GM19240 (cell line): ENCODE measurements at regions not wholly inside any gene's neighbourhood (a gene's known extent, or its start where the extent isn't known, plus 50 kb on each side); places are given as distances from the start of the nearest gene placed in this dataset.
"Not testable (repeated sequence)": the region's sequence is repeated elsewhere in the genome, so short reads cannot be mapped to it uniquely, and the experiment has no call there.

Source experiments
- DNase-seq: peaks from one replicate; pipeline ENCODE4 v3.0.0; 2011; ENCODE audit warnings: low spot score; ENCODE audit not compliant: insufficient read length

DNA sequence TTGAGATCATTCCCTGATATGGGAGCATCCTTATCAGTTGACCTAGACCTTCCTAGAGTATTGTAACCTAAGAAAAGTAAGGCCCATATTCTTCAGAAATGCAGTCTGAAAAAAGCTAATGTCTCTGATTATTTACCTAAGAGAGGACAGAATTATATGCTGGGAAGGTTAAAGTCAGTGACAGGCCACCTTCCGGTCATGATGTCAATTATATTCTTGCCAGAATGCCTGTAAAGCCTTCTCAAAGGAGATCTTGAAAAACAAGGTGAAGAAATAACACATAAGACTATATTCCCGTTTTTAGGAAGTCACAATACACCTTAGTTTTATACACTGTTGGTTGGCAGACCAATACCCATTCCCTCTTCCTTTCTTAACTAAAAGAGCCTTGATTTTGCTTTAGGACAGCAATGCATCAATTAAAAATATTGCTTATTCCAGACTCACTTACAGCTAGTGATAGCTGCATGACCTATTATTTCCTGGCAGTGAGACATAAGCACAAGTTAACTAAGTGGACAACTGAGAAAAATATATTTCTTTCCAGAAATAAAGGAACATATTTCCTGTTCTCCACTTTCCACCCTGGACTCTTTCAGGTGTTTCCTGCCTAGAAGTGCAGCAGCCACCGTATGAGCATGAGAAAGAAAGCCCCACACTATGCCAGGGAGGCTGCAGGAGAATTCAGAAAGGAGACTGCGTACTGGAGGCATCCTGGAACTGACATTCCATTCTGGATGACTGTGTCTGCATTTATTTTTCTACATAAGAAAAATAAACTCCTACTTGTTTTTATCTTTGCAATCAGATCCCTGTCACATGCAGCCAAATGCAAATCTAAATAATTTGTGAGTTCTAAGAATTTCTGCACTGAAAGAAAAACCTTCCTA lies 332.9 kb upstream of the PTBP2 start:
- no peak for DNase-seq

DNA sequence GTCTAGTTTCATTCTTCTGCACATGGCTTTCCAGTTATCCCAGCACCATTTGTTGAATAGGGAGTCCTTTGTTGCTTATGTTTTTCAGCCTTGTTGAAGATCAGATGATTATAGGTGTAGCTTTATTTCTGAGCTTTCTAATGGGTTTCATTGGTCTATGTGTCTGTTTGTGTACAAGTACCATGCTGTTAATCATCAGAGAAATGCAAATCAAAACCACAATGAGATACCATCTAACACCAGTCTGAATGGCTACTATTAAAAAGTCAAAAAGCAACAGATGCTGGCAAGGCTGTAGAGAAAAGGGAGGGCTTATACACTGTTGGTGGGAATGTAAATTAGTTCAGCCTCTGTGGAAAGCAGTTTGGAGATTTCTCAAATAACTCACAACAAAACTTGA lies 321.5 kb upstream of the PTBP2 start:
- DNase-seq: no peak

DNA sequence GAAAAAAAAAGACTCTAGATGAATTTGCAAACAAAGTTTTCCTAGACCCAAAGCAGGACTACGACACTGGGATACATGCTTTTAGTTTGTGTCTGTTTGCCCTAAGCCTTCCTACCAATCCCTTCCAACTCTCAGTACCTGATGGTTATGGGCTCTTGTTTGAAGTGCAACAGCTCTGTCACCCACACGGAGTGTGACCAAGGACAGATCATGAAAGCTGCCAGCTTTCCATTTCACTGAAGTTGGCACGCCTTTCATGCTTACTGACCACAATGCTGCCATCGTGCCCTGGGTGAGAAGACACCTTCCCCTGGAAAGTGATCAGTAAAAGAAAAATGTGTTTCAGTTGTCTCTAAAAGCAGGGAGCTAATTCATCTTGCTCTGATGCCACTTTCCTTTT lies 312.5 kb upstream of the PTBP2 start:
- DNase-seq: no peak

DNA sequence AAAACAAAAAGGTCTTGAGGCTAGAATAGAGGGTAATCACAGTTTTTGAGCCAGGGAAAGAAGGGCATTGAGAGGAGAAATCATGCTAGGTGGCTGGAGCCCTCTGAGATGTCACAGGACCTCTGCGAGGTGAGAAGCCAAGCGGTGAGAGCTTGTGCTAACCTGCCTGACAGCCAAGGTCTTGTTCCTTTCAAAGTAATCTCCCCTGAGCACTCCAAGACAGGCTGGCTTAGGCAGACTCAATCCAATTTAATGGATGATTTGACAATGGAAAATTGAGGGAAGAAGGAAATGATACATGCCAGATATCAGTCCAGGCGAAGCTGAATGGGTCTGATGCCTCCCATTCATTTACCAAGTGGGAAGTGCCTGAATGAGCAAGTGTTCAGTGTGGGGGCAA lies 311.9 kb upstream of the PTBP2 start:
- DNase-seq: no peak

DNA sequence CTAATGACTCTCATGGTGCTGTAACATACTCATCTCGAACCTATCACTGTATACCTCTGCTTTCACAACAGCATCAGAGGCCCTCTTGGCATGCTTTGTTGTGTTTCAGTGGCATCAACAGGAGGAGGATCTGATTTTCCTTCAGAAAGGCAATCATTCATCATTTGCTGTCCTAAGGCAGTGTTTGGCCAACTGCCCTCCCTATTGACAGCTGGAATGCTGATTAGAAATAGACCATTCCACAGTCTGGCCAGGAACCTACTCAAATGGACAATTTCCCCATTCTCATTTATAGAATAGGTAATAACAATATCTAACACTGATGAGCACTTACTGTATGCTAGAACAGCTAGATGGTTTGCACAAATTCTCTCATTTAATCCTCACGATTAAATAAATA lies 310.6 kb upstream of the PTBP2 start:
- DNase-seq: no peak

DNA sequence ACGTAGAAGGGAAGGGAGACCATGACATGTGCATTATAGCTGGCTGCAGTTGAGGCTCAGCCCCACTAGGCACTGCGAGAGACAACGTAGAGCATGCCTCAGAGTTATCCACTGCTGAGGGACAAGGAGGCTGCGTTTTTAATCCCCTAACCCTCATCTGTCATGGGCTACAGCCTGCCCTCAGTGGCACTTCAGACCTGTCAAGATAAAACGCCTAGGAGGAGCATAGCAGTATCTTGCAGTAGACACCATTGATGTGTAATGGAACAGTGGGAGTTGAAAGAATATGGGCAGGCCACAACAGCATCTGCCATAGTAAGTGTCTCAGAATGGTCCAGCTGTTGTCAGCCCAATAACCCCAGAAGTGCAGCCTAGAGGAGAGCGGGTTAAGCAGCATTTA lies 307.0 kb upstream of the PTBP2 start:
- no peak for DNase-seq

DNA sequence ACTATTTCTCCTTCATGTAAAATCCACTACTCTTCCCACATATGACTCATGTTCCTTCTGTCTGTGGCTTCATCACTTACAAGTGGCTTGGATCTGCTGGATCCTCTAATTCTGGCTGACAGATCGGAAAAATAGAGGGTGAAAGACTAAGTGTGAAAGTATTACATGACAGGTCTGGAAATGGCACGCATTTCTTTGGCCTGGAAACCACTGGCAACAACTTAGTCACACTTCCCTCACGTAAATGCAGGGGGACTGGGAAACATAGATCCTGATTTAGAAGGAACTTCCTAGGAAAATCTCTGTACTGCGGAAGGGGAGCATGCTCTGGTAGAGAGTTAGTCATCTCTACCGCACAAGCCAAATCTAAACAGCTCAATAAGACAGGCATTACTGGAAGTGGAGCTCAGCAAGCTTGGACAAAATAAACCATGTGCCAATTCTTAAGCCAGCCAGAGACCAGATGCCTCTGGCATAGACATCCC lies 305.4 kb upstream of the PTBP2 start:
- DNase-seq: no peak

DNA sequence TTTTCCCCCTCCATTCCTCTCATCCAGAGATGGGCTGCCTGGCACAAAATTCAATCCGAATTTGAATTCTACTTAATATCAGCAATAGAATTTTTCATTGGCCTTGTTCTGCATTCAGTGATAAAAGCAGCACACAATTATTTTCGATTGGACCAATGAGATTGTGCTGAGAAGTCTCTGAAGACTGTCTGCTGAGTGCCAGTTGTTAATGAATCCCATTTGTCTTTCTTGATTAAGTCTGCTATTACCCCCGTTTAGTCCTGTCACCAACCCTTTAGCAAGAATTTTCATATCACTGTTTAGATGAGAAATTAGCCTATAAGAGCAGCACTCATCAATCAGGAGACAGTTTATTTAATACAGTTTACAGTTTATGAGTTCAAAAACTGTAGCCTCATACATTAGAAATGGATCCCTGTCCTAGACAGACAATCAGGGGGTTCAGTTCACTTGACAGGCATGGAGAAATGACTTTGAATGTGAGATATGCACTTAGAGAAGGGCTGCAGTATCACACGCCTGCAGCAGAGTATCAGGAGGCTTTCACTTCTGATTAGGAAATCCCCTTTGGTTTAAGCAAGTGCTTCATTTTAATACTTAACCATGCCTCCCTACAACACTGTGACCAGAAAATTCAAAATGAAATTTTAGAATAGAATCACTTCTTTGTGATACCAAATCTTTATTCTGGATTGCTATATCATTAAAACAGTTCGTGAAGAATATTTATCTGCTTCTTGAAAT lies 304.7 kb upstream of the PTBP2 start:
- DNase-seq: no peak

DNA sequence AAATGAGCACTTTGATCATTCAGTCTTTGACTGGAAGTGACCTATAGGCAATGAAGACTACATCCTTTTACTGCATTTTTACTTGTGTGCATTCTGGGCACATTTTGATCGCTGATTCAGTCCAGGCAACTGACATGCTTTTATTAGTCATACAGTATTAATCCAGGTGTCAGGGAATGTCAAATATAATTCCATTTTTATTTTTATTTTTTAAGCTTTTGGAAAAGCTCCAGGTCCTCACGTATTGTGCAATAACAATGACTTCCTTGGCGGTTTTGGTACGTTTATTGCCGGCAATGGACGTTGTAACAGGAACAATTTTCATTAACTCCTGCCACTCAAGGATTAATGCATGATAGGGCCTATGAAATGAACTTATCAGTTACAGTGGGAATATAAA lies 302.6 kb upstream of the PTBP2 start:
- DNase-seq: no peak

DNA sequence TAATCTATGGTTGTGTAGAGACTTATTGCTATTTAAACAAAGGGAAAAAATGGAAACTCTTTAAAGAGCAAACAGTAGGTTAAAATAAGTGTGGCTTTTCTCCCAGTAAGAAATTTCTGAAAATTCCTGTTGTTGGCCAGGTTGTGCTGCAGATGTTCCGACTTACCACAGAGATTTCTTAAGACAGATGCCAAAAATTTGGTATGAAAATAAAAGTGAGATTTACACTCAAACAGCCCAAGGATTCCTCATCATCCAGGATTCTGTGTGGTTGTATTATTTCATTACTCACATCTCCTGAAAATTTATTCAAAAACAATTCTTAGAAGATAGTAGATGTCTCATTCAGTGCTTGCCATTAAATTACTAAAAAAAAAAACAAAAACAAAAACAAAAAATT lies 296.7 kb upstream of the PTBP2 start:
- no peak for DNase-seq

DNA sequence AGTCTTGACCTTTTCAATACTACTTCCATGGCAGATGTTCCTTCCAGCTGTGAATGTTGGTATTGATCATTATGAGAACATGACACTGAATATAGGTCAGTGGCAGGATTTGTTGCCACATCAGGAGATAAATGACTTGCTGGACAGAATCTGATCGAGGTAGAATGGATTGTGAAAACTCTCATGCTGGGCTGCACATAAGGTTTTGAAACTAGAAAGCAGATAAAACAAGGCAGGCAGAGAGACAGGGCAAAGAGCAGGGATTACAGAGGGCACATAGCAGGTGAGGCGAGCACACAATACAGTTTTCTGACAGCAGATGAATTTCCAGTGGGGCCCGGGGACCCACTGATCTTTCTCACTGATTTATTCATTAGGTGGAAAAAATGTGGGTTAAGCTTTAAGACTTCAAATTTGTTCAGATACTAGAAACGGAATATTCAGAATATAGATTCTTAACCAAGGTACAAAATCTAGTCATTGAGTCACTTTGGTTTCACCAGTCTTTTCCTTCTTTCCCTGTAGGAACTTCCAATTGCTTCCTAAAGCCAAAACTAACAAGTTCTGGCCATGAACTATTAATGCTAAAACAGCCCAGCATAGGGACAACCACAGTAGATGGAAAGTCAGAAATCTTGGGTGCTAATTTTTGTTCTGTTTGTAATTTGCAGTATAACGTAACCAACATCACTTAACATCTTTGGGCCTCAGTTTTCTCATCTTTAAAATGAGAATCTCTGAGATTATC lies 296.0 kb upstream of the PTBP2 start:
- no peak for DNase-seq

DNA sequence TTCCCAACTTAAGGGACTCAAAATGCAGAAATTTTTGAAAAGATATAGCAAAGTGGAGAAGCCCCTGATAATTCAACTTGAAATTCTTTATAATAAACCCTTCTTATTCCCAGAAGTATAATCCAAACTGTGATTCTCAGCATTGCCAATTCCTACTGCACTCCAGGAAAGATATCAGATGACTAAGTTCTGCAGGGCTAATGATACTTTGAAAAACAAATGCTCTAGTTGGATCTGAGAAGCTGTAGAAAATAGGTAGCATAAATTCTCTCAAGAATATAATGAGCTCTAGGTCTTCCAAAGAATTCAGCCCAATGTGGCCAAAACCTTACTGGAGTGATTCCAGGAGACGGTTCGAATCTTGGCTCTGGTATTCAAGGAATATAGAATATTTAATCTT lies 294.0 kb upstream of the PTBP2 start:
- no peak for DNase-seq

DNA sequence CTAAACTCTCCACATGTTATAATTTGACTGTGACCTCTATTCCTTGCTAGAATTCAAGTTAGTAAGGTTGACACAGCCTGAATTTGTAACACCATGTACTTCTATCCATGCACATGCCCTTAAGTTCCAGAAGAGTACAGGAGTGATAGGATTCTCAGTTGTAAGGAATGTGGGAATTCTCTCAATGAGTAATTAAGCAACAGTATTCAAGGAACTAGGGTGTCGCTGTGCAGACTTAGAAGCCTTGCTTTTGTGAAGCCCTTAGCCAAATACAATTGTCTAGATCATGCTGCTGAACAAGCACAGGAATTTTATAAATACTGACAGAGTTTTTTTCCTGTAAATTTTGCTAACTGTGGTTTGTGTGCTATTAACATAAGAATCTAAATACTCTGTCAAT lies 276.3 kb upstream of the PTBP2 start:
- DNase-seq: no peak

DNA sequence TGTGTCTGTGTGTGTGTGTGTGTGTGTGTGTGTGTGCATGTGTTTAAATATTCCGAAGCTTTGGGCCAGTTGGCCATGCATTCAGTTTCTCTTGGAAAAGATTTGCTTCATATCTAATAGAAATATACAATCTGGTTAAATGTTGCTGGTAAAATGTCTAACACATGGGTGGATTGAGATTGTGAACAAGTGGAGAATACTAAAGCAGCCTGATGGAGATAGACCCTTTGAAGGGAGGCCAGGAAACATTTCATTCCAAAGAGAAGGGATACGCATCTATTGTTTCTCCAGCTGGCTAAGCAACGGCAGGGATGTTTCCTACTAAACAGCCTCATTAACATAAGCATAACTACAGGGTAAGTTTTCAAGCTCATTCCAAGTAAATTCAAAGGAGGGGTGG lies 257.5 kb upstream of the PTBP2 start:
- no peak for DNase-seq

DNA sequence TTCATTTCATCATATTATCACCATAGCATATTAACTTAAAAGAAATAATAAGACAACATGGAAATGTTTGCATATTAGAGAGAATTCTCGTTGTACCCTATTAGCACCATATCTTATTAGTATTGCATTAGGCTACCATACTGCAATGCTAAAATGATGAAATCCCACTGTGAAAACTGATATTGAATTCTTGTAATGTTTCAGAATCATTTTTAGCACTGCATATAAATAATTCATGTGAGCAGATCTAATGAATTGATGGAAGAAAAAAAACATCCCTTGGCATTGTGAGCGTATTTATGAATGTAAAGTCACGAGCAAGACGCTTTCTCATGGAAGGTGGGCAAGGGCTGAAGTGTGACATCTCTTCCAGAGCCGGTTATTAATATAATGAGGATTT lies 257.1 kb upstream of the PTBP2 start:
- DNase-seq: no peak

DNA sequence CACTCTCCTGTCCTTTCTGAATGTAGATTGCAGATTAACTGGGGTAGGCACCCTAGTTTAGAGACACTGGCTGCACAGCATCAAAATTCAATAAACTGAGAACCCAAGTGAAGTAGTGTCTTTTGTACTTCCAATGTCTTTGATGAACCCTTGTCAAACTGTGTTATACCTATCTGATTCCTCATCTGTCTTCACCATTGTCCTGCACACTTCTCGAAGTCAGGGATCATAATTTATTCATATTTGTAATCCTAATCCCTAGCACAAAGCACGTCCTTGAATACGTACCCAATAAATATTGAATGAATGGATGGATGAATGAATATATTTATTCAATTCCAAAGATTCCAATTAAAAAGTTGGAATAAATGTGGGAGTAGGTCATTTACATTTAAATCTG lies 256.6 kb upstream of the PTBP2 start:
- no peak for DNase-seq

DNA sequence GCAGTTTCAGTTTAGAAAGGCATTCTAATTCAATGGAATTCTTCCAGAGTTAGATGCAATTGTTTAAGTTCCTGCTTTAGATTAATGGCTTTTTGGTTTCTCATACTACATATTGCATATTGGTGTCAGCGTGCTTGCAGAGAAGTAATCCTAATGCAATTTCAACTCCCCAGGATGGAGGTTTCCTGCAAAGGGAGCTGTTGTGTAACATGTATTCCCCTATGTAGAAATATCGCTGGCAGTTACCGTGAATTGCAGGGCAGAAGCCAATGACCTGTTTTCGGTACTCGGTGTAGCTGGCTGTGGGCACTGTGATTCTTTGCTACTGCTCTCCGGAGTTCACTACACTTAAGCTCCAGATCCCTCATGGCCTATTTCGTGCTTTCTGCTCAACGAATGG lies 256.1 kb upstream of the PTBP2 start:
- DNase-seq: no peak

DNA sequence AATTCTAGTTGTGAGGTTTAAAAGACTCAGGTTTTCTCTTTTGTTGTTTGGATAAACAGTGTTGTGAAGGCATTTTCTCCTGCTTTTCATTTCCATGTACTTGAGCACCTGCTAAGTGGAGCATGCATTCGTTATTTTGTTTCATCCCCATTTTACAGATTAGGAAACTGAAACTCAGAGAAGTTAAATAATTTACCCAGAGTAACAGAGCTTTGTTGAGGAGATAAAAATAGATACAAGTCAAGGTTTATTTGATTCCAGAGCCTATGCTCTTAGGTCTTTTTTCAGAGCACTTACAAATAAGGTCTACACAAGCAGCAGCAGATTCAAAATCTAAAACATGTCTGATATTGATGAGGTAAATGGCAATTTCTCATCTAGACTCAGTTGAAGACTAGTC lies 254.7 kb upstream of the PTBP2 start:
- no peak for DNase-seq

DNA sequence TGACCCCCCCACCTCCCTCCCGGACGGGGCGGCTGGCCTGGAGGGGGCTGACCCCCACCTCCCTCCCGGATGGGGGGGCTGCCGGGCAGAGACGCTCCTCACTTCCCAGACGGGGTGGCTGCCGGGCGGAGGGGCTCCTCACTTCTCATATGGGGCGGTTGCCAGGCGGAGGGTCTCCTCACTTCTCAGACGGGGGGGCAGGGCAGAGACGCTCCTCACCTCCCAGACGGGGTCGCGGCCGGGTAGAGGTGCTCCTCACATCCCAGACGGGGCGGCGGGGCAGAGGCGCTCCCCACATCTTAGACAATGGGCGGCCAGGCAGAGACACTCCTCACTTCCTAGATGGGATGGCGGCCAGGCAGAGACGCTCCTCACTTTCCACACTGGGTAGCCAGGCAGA lies 251.9 kb upstream of the PTBP2 start:
- DNase-seq: not testable (repeated sequence)

DNA sequence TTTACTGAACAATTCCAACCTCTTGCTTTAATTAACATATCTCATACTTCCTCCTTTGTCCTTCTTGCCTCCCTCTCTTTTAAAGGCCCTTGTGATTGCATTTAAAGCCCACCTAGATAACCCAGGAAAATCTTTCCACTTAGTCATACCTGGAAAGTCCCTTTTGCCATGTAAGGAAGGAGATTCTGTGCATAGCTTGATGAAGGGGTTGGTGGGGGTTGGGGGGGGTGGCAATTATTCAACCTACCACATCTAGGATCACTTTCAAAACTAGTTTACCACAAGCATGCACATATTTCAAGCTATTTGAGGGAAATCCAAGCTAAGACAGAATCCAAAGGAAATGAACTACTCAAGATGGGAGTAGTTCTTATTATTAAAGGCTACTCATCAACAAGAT lies 249.1 kb upstream of the PTBP2 start:
- no peak for DNase-seq

DNA sequence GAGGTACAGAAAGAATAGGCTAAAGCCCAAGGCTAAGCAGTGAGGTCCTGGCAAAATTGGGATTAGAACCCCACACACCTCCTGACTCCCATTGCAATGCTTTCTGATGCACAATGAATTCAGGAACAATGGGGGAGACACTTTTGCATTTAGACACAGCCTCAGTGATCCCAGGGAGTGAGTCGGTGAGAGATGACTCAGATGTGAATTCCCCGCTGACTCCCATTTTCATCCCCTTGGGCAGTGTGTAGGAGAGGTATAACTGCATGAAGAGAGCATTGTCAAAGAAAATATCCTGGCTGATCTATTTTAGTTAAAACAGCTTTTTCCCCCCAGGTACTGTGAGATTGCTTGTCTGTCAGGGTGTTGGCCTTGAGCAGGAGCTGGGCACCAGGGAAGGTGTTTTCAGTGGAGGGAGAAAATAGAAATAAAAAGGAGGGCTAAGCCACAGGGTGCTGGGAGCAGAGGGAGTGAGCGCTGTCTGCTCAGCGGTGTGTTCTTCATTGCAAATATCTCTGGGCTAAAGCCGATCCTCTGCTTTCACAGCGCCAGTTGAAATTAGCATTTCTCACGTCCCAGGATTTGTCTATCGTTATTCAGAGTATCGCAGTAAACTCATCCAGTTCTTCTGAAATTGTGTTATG lies 247.7 kb upstream of the PTBP2 start:
- no peak for DNase-seq
